ENCODE measurements at regions not wholly inside any gene's neighbourhood (a gene's known extent, or its start where the extent isn't known, plus 50 kb on each side); places are given as distances from the start of the nearest gene placed in this dataset.

GRCh38 chr5:170439944-170440269 is 50.7 kb upstream of the KCNMB1 start:
- Histone ChIP-seq H3K27me3 (no peaks in the 10 kb centered on the region), H3K27ac (no peak overlapping the region), H3K9me3 (no peaks in the 10 kb centered on the region), H3K4me1 (no peaks in the 10 kb centered on the region), H3K4me3 (no peak overlapping the region), H3K36me3 (no peaks in the 10 kb centered on the region)
- intact Hi-C loops (cut with DNase I) = loop anchor here (5.0 to 10.0 kb wide), 3 partner anchors 187 to 725 kb away; no protein-coding TSS in a partner anchor
- 87% methylated on average over 7 of the region's 8 CpGs for WGBS (ENCODE audit: insufficient coverage, low coverage, low lambda C conversion rate, missing lambda C conversion rate)
- no peak for TF ChIP-seq CTCF (IDR thresholded peaks at IDR 0.05)
- TF ChIP-seq POLR2A (IDR thresholded peaks at IDR 0.05) = no peak
- DNase-seq (no peak), ATAC-seq (no peak)

GRCh38 chr5:170439223-170439943 is 50.2 kb upstream of the KCNMB1 start:
- DNase-seq (peak in 1 of 3 donors; percentile 24), ATAC-seq (no peak)
- 95% methylated on average over 7 of the region's 15 CpGs for WGBS (ENCODE audit: insufficient coverage, low coverage, low lambda C conversion rate, missing lambda C conversion rate)
- no peaks in the 10 kb centered on the region for H3K36me3 ChIP-seq
- H3K27ac ChIP-seq = no peak overlapping the region
- H3K9me3 ChIP-seq = no peaks in the 10 kb centered on the region
- intact Hi-C loops (cut with DNase I) = loop anchor here (5.0 to 10.0 kb wide), 3 partner anchors 188 to 725 kb away; no protein-coding TSS in a partner anchor
- no peaks in the 10 kb centered on the region for H3K4me1 ChIP-seq
- TF ChIP-seq CTCF (IDR thresholded peaks at IDR 0.05) (no peak), POLR2A (IDR thresholded peaks at IDR 0.05) (no peak)
- H3K4me3 ChIP-seq = no peak overlapping the region
- no peaks in the 10 kb centered on the region for H3K27me3 ChIP-seq
